Fibroblast of mammary gland (primary cell): ENCODE measurements at regions not wholly inside any gene's neighbourhood (a gene's known extent, or its start where the extent isn't known, plus 50 kb on each side); places are given as distances from the start of the nearest gene placed in this dataset.

Source experiments
- DNase-seq: peaks from one replicate; pipeline ENCODE4 v3.0.0-alpha.2; 2010; ENCODE audit warnings: low read depth
- H3K4me3 ChIP-seq: 2 replicates; pipeline ENCODE4 v1.5.1; 2011; ENCODE audit warnings: low read depth, mild to moderate bottlenecking, low read length, moderate library complexity; ENCODE audit not compliant: control insufficient read depth
- TF ChIP-seq, protein P1 (sequence below): conservative IDR thresholded peaks from 2 replicates; pipeline ENCODE4 v1.5.1; 2011; ENCODE audit warnings: low read depth, low read length, inconsistent platforms; ENCODE audit not compliant: control insufficient read depth, insufficient read depth

DNA sequence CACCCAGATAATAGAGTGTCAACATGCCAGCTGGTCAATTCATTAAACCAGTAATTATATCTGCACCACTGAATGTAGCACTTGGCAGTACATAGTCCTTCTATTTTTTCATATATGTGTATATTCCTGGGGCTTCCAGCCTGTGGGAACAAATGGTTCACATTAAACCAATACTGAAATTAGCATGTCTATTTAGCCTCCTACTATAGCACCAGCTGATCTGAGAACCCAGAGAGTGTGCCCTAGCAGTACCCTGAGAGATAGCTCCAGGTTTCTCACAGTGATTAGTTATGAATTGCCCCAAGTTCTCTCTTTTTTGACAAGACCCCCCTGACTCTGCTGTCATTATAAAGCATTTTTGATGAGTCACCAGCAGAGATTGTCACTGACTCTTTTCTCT lies 1097.3 kb upstream of the FLRT2 start:
- no peak overlapping the region for H3K4me3 ChIP-seq
- no peak for DNase-seq
- TF ChIP-seq, protein P1, sequence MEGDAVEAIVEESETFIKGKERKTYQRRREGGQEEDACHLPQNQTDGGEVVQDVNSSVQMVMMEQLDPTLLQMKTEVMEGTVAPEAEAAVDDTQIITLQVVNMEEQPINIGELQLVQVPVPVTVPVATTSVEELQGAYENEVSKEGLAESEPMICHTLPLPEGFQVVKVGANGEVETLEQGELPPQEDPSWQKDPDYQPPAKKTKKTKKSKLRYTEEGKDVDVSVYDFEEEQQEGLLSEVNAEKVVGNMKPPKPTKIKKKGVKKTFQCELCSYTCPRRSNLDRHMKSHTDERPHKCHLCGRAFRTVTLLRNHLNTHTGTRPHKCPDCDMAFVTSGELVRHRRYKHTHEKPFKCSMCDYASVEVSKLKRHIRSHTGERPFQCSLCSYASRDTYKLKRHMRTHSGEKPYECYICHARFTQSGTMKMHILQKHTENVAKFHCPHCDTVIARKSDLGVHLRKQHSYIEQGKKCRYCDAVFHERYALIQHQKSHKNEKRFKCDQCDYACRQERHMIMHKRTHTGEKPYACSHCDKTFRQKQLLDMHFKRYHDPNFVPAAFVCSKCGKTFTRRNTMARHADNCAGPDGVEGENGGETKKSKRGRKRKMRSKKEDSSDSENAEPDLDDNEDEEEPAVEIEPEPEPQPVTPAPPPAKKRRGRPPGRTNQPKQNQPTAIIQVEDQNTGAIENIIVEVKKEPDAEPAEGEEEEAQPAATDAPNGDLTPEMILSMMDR = no peak

DNA sequence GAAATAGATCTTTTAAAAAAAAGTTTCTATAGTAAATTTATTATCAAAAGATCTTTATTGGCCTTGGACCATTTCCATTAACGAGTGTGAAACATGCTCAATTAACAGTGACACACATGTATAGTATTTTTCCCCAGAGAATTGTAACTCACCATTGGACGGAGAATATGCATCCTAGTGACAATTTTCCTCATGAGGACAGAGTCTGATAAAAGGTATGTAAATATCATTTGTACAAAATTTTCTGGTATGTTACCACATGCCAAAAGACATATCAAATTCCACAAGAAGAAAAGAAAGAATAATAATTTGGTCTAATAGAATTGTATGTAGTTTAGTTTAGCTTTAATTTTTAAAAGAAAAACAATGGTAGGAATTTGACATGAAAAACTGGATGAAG lies 1096.0 kb upstream of the FLRT2 start:
- DNase-seq = no peak
- TF ChIP-seq, protein P1 = no peak

DNA sequence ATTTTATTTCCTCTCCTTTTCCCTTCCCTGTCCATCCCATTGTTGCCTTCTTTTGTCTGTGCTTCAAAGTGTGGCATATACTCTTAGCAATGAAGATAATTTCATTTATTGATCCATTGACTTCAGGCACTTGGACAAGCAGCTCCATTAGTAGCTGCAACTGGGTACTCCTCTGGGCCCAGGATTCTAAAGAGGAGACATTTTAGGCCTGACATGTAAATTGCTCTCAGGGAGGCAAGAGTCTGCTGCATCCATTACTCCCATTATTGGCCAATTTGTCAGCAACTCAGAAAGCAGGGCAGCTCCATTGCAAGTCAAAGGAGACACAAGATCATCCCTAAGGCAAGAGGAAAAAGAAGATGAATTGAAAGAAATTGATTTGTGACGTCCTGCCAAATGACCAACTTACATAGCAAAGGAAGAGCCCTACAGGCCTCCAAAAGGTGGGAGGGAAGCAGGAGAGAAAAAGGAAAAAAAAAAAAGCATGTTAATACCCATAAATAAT lies 1094.1 kb upstream of the FLRT2 start:
- TF ChIP-seq, protein P1 = no peak

More for the DNA sequence above, 1096.0 kb upstream of the FLRT2 start:
- H3K4me3 ChIP-seq = no peak overlapping the region

DNA sequence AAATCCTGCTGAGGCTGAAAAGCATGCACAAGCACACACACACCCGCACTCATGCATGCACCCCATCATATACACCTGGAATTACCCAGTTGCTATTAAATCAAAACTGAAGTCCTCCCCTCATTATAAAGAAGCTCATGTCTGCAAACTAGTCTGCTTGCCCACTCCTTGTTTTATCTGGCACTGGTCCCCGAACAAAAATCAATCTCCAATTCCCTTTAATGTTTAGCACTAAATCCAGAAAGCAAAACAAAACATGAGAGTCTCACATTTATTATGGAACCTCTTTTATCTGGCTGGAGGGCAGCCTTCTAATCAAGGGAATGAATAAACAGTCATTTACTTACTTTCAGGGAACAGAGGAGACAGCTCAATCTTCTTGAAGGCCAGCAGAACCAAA lies 1093.4 kb upstream of the FLRT2 start:
- no peak for DNase-seq
- TF ChIP-seq, protein P1 = no peak
- H3K4me3 ChIP-seq = no peak overlapping the region

More for the DNA sequence above, 1094.1 kb upstream of the FLRT2 start:
- no peak overlapping the region for H3K4me3 ChIP-seq
- no peak for DNase-seq

DNA sequence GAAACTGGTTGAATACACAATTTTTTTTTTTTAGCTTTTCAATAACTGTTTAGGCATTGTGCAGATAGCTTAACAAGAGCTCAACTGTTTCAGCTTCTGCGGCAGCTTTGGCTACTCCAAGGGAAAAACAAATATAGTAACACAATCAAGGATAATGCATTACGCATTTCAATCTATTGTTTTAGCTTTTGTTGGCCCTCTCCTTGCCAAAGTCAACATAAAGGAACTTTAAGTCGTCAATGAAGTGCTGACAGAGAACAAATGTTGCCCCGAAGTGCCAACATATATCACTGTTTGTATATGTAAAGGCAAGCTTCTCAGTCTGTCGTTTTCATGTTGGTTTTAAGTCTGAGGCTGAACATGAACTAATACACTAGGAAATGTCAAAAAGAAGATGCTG lies 1087.4 kb upstream of the FLRT2 start:
- TF ChIP-seq, protein P1 = no peak
- DNase-seq = no peak
- no peak overlapping the region for H3K4me3 ChIP-seq

DNA sequence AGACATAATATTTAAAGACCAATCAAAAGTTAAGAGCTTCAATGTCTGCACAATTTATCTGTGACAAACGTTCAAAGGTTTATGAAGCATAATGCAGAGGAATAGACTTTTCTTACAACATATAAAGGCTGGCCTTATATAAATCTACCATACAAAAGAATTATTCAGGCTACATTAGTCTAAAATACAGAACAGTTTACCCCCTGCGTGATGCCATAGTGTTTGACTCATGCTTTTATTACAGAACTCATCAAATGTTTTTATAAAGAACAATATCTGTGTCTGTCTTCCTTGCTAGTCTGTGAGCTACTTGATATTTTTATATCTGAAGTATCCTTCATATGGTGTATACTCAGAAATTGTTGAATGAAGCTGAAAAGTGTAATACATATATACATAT lies 1084.5 kb upstream of the FLRT2 start:
- H3K4me3 ChIP-seq = no peak overlapping the region
- no peak for DNase-seq
- TF ChIP-seq, protein P1 = no peak

DNA sequence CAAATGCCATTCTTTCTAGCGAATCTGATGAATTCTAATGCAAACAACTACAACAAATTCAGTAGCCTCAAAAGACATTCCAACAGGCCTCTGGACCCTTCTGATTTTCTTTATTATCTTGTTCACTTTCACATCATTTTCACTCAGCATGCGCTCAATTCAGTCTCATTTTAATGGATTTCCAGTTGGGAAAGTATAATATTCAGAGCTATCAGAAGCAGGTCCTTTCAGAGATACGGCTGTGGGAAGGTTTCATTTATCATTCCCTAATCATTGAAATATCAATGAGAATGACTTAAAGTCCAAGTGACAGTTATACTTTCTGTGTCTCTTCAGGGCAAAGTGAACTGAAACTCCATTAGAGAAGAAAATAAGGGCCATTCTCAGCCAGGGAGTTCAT lies 1083.7 kb upstream of the FLRT2 start:
- DNase-seq = no peak
- TF ChIP-seq, protein P1 = no peak
- no peak overlapping the region for H3K4me3 ChIP-seq
